ENCODE measurements at regions not wholly inside any gene's neighbourhood (a gene's known extent, or its start where the extent isn't known, plus 50 kb on each side); places are given as distances from the start of the nearest gene placed in this dataset.

DNA sequence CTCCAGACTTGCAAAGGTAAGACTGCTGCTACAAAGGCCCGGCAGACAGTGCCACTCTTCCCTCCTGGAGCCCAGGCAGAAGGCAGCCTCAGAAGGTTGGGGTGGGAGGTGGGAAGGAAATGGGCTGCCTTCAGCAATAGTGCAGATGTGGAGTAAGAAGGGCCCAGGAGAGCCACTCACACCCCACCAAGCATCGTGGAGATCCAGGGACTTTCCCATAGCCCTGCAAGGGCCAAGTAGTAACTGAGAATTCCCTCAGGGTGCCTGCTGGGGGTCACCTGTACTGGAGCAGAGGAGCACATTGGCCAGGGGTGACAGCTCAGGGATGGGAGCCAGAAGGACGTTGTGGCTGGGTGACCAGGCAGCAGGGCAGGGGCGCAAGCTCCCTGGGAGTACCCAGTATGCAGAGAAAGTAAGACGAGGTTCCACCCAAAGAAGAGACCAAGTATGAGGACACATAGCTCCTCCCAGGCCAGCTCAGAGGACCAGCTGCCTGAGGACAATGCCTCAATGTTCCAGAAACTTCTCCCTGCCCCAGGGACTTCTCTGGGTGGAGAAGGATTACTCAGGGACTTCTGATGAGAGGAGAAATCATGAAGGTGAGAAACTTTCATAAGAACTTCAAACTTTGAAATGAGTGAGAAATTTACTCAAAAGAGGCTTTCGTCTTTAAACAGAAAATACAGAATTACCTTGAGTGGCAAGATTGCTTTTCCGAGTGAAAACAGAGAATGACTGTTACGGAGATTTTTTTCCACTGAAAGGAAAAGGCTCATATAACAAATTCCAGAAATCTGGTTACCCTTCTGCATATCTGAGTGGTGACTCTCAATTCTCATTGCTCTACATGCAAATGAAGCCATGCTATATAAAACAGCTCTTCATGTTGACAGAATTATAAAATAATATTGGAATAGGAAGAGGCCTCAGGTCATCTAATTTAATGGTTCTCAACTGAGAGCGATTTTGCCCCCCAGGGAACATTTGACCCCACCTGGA is 87.9 kb upstream of the TRIO start:
- TF ChIP-seq, protein P1, sequence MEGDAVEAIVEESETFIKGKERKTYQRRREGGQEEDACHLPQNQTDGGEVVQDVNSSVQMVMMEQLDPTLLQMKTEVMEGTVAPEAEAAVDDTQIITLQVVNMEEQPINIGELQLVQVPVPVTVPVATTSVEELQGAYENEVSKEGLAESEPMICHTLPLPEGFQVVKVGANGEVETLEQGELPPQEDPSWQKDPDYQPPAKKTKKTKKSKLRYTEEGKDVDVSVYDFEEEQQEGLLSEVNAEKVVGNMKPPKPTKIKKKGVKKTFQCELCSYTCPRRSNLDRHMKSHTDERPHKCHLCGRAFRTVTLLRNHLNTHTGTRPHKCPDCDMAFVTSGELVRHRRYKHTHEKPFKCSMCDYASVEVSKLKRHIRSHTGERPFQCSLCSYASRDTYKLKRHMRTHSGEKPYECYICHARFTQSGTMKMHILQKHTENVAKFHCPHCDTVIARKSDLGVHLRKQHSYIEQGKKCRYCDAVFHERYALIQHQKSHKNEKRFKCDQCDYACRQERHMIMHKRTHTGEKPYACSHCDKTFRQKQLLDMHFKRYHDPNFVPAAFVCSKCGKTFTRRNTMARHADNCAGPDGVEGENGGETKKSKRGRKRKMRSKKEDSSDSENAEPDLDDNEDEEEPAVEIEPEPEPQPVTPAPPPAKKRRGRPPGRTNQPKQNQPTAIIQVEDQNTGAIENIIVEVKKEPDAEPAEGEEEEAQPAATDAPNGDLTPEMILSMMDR (IDR thresholded peaks at IDR 0.05): no peak
- TF ChIP-seq POLR2A (IDR thresholded peaks at IDR 0.05): no peak

Data from testis (tissue), 2 donors.